ENCODE measurements at regions not wholly inside any gene's neighbourhood (a gene's known extent, or its start where the extent isn't known, plus 50 kb on each side); places are given as distances from the start of the nearest gene placed in this dataset.
A peak's percentile ranks its signal among the peaks of the same experiment; 100 is the strongest.

DNA sequence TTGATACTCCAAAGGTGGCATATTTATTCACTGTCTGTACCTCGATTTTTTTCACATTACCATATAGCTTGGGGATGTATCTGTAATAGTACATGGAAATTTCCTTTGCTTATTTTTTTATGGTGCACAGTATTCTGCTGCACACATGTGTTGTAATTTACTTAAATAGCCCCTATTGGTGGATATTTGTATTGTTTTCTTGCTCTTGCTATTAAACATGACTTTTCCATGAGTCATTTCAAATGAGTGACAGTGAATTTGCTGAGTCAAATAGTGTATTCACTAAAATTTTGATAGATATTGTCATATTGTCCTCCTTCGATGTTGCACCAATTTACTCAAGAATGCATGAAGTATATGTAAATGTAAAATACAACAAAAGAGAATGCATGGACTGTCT lies 122.7 kb upstream of the STEAP4 start:
- no peaks in the 10 kb centered on the region for H3K9me3 ChIP-seq
- WGBS, 2 donors, result 65 to 68% methylated on average over 2 of the region's 2 CpGs
- no peak overlapping the region for H3K27ac ChIP-seq
- no peaks in the 10 kb centered on the region for H3K4me1 ChIP-seq
- H3K27me3 ChIP-seq, result no peaks in the 10 kb centered on the region
- TF ChIP-seq POLR2A (IDR thresholded peaks at IDR 0.05), result no peak
- TF ChIP-seq, protein P1, sequence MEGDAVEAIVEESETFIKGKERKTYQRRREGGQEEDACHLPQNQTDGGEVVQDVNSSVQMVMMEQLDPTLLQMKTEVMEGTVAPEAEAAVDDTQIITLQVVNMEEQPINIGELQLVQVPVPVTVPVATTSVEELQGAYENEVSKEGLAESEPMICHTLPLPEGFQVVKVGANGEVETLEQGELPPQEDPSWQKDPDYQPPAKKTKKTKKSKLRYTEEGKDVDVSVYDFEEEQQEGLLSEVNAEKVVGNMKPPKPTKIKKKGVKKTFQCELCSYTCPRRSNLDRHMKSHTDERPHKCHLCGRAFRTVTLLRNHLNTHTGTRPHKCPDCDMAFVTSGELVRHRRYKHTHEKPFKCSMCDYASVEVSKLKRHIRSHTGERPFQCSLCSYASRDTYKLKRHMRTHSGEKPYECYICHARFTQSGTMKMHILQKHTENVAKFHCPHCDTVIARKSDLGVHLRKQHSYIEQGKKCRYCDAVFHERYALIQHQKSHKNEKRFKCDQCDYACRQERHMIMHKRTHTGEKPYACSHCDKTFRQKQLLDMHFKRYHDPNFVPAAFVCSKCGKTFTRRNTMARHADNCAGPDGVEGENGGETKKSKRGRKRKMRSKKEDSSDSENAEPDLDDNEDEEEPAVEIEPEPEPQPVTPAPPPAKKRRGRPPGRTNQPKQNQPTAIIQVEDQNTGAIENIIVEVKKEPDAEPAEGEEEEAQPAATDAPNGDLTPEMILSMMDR (IDR thresholded peaks at IDR 0.05), result no peak
- intact Hi-C loops (cut with DNase I), result no loop called here
- no peak for DNase-seq
- H3K36me3 ChIP-seq, result no peaks in the 10 kb centered on the region
- no peak overlapping the region for H3K4me3 ChIP-seq

DNA sequence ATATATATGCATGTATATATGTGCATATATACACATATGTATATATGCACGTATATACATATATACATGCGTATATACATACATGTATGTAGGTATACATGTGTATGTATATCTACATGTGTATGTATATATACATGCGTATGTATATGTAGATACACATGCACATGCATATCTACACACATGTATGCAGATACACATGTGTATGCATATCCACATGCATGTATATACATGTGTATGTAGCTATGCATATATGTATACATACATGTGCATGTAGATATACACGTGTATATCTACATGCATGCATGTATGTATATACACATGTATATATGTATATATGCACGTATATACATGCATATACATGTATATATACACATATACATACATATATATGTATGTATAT lies 95.8 kb upstream of the STEAP4 start:
- Histone ChIP-seq H3K4me3 (no peak overlapping the region), H3K4me1 (no peaks in the 10 kb centered on the region), H3K27me3 (no peaks in the 10 kb centered on the region), H3K27ac (no peak overlapping the region), H3K36me3 (no peaks in the 10 kb centered on the region), H3K9me3 (no peaks in the 10 kb centered on the region)
- WGBS, 2 donors, result 86 to 87% methylated on average over 5 of the region's 5 CpGs
- TF ChIP-seq, protein P1 (IDR thresholded peaks at IDR 0.05), result no peak
- TF ChIP-seq POLR2A (IDR thresholded peaks at IDR 0.05), result no peak
- intact Hi-C loops (cut with DNase I), result no loop called here
- no peak for DNase-seq

DNA sequence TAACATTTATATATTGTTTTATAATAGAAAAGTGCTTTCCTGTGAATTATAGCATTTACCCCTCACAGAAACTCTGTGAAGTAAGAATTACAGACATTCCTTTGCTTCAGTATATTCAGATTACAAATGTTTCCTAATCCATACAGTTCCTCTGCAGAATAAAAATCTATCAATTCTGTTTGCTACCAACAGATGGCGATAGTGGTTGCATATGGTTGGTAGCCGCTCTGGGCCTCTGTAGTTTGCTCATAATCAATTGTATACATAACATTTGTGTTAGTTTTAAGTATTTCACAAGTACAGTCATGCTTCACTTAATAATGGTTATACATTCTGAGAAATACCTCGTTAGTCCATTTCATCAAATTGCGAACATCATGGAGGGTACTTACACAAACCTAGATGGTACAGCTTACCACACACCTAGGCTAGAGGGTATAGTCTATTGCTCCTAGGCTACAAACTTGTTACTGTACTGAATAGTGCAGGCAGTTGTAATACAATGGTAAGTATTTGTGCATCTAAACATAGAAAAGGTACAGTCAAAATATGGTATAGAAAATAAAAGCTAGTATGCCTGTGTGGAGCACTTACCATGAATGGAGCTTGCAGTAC lies 94.4 kb upstream of the STEAP4 start:
- DNase-seq, result no peak
- Histone ChIP-seq H3K27me3 (no peaks in the 10 kb centered on the region), H3K9me3 (no peaks in the 10 kb centered on the region), H3K4me1 (no peaks in the 10 kb centered on the region), H3K27ac (no peak overlapping the region), H3K36me3 (no peaks in the 10 kb centered on the region), H3K4me3 (no peak overlapping the region)
- intact Hi-C loops (cut with DNase I), result no loop called here
- TF ChIP-seq POLR2A (IDR thresholded peaks at IDR 0.05), result no peak
- TF ChIP-seq, protein P1 (IDR thresholded peaks at IDR 0.05), result peak in 2 of 6 experiments; percentile 11 to 20
- WGBS, 2 donors, result 62 to 79% methylated on average over 4 of the region's 4 CpGs

DNA sequence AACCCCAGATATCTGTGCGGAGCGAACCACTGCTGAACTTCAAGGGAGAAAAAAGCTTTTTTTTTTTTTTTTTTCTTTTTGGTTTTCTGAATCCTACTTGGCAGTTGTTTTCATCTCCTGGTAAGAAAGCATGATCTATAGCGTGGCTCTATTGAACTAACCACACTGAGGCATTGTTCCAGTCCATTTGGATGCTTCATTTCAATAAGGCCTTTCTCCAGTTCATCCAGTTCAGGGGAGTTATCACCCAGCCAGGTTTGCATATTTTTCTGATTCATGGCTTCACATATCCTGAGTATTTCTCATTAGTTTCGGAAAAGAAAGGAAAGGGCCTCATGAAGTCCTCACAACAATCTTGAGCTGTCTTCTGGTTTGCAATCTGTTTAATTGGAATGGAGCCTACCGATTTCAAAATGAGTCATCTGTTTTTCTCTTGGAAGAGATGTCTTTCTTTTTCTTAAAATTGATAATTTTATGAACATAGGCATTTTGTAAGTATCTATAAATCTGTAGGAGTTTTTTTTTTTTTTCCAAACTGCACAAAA lies 93.1 kb upstream of the STEAP4 start:
- Histone ChIP-seq H3K36me3 (no peaks in the 10 kb centered on the region), H3K4me1 (no peaks in the 10 kb centered on the region), H3K27ac (no peak overlapping the region), H3K4me3 (no peak overlapping the region), H3K27me3 (no peaks in the 10 kb centered on the region), H3K9me3 (no peaks in the 10 kb centered on the region)
- intact Hi-C loops (cut with DNase I), result no loop called here
- TF ChIP-seq, protein P1 (IDR thresholded peaks at IDR 0.05), result no peak
- TF ChIP-seq POLR2A (IDR thresholded peaks at IDR 0.05), result no peak
- 65 to 75% methylated on average over 5 of the region's 5 CpGs for WGBS, 2 donors
- DNase-seq, result no peak

DNA sequence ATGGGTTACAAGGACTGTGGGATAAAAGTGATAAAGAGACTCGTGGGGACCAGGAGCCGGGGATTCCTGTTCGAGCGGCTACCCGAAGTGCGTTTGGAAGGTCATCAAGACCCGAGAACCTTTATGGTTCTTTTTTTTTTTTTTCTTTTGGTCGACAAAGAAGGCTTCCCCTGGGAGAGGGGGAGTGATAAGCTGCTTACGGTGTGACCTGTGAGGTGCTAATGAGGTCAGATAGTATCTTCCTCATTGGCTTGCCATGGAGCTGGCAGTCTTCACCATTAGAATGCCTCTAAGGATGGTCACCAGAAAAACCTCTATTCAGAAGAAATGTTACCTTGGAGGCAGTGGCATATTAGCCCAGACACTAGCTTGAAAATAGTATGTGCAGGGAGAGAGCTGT lies 92.3 kb upstream of the STEAP4 start:
- no peaks in the 10 kb centered on the region for H3K9me3 ChIP-seq

More for the DNA sequence above, 92.3 kb upstream of the STEAP4 start:
- Histone ChIP-seq H3K27ac (no peak overlapping the region), H3K4me3 (no peak overlapping the region), H3K27me3 (no peaks in the 10 kb centered on the region), H3K36me3 (no peaks in the 10 kb centered on the region), H3K4me1 (no peaks in the 10 kb centered on the region)
- no peak for TF ChIP-seq POLR2A (IDR thresholded peaks at IDR 0.05)
- TF ChIP-seq, protein P1 (IDR thresholded peaks at IDR 0.05), result no peak
- intact Hi-C loops (cut with DNase I), result no loop called here
- DNase-seq, result no peak
- WGBS, 2 donors, result 57 to 66% methylated on average over 9 of the region's 9 CpGs

Measured in esophagus squamous epithelium (tissue), 5 donors.